DMS153 treated with DMSO at 0.1 percent for 48 hours (cell line): ENCODE measurements at regions not wholly inside any gene's neighbourhood (a gene's known extent, or its start where the extent isn't known, plus 50 kb on each side); places are given as distances from the start of the nearest gene placed in this dataset.
"Not testable (repeated sequence)": the region's sequence is repeated elsewhere in the genome, so short reads cannot be mapped to it uniquely, and the experiment has no call there.

ENCODE experiments used
- DNase-seq: peaks from one replicate; lab custom pipeline; 2025; ENCODE audit not compliant: unreplicated experiment; lab: John Stamatoyannopoulos, UW

DNA sequence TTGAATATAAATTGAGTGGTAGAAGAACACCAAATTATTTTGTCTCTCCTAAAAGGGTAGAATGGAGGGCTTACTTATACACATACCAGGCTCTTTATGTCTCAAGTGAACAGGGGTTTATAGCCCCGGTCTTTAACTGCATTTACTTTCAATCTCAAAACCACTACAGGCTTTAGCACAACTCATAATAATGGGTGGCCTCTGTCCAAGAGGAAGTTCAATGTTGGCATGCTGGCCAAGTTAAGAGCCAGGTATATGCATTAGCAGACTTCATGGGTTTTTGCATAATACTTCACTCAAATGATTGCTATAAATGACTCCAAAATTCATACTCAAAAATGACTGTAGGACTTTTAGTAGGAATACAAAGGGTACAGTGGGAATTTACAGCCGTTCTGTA is 118.5 kb upstream of the OTUD4 start:
- no peak for DNase-seq

DNA sequence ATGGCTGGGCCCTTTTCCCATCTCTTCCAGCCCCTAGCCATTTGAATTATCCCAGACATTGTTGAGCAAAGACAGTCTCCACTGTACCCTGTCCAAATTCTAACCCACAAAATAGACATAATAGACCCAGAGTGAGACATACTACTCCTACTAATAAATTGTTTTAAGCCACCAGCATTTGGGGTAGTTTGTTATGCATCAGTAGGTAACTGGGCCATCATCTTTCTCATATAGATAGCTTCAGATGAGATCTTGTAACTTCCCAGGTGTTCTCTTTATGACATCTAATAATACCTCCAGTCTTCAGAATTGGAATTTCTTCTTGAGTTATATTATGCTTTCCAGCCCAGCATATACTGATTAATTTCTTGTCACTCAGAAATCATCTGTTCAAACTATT is 117.2 kb upstream of the OTUD4 start:
- no peak for DNase-seq

DNA sequence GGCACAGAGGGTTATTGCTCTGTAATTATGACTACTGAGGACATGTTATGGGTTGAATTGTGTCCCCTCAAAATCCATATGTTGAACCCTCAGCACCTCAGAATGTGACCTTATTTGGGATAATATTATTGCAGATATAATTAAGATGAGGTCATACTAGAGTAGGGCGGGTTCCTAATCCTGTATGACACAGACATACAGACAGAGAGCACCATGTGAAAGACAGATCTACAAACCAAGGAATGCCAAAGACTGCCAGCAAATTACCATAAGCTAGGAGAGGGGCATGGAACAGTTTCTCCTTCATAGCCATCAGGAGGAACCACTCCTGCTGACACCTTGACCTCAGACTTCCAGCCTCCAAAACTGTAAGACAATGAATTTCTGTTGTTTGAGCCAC is 115.2 kb upstream of the OTUD4 start:
- no peak for DNase-seq

DNA sequence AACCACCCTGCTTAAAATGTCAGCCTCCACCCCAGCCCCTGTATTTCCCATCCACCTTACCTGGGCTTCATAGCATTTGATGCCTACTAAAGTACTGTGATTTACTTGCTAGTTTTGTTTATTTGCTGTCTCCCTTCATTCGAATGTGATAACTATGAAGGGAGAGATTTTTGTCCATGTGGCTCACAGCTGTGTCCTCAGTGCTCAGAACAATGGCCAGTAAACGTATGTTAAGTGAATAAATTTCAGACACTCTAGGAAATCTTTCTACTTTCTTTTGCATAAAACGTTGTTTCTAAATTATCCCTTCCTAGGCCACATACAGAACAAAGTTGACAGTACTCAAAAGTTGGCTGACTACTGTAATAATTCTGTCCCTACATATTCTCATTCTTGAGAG is 114.7 kb upstream of the OTUD4 start:
- no peak for DNase-seq

DNA sequence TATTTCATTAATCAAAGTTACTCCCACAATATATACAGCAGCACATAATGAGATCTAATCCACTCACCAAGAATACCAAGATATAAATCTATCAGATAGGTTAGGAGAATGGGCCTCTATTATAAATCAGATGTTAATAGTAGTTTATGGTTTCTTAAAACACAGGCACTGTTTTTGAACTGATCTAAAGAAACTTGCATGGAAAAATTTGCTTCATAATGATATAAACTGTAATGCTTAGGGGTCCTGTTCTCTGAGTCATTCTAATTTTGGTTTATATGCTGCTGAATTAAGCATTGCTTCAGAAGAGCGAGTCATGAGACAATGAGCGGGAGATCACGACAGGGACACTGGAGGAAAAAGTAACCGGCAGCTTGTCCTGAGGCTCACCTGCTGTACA is 113.3 kb upstream of the OTUD4 start:
- DNase-seq: no peak

DNA sequence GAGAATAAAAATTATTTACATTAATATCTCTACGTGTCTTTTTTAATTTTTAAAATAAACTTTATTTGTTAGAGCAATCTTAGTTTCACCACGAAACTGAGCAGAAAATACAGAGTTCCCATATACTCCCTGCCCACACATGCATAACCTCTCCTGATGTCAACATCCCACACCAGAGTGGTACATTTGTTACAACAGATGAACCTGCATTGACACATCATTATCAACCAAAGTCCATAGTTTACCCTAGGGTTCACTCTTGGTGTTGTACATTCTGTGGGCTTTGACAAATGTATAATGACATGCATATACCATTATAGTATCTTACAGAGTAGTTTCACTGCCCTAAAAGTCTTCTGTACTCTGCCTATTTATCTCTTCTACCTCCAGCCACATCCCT is 110.6 kb upstream of the OTUD4 start:
- no peak for DNase-seq

DNA sequence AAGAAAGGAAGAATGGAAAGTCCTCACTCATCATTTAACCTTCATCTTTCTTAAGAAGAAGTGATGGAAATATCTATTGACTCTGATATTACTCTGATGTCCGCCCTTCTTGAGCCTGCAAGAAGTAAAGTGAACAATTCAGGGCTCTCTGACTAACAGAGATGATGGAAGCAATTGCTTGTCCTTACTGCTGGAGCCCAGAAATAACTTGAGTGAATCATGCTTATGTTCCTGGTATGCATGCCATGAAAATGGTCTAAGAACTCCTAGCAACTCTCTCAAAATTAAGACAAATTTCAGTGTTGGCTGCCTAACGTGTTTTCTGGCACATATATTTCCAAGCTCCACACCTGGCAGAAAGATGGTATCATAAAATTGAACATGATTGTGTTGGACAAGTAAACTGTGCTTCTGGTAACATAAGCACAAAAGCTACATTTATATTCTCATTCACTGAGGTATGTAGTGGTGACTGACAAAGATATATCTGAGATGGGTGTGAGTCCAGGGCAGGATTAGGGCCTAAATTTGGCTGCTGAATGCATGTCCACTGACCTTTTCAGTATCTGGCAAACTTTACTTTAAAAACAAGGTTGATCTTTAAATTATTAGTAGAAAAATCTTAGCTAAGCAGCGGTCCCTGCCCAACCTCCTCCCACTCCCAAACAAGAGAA is 109.2 kb upstream of the OTUD4 start:
- no peak for DNase-seq

DNA sequence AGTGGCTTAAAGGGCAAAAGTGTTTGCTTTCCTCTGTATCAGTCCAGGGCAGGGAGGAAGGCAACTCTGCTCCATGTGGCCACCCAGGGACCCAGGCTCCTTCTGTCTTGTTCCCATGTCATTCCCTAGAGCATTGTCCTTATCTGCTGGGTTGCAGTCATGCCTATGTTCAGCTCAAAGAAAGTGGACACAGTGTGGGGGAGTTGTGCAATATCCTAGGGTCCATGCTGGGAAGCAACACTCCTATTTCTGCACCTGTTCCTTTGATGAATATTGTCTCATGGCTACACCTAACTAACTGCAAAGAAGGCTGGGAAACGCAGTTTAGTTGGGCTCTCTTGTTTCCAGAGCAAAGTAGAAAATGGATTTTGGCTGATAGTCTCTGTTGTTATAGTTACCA is 107.0 kb upstream of the OTUD4 start:
- no peak for DNase-seq

DNA sequence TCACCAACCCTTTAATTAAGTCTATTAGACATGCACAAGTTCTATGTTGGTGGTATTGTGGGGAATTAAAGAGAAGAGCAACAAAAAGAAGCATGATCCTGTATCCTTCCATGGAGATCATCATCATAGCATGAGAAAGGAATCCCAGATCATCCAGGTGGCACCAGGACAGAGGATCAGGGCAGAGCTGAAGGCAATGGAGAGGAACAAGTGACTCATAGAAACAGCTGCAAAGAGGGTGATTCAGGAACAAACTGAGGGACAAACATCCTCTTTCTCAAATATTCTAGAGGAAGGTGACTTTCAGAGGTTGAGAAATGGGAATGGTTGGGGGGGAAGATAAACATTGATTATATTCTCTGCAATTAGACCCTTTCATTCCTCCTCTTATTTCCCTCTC is 105.5 kb upstream of the OTUD4 start:
- no peak for DNase-seq

DNA sequence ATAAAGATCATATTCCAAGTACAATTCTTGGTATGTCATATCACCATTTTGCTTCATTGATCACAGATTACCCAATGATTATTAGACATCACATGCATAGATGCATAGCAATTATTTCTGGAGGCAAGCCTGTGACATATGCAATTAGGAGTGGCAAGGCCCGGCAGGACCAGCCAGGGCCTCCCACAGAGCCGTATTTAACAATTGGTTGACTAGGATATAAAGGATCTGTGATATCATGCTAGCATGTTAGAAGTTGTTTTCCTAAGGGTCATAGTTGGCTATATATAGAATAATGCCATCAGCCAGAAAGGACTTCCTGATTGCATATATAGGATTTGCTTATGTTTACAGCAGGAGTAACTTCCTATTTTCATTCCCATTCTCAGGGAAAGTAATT is 103.5 kb upstream of the OTUD4 start:
- no peak for DNase-seq

DNA sequence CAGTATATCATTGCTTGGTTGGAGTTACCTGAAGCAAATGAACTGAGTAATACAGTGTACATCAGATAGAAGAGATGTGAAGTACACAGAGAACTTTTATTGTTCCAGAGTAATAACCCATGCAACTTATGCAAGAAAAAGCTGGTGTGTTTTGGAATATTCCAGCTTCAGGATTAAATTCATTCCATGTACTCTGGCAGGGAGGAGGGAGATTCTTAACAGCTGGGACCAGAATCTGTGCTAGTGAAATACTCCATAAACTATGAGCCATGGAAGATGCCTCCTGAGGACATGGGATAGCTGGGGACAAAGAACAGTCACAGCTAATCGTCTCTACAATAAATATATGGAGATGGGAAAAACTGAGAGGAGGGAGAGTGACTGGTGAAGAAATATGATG is 101.6 kb upstream of the OTUD4 start:
- no peak for DNase-seq

DNA sequence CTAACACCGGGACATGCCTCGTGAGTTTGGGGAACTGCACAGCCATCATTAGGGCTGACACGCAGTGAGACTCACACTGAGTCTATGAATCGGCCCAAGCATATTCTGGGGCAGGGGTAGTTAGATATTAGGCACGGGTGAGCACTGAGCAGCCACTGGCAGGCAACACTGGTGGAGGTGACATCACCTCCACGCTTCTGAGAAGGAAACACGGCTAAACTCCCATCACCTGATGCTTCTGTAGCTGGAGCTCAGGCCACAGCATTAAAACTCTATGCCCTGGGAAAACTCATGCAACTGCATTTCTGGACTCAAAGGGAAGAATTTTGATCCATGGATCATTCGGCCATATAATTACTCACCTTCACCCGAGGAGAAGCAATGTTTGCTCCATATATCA is 100.8 kb upstream of the OTUD4 start:
- DNase-seq: no peak

DNA sequence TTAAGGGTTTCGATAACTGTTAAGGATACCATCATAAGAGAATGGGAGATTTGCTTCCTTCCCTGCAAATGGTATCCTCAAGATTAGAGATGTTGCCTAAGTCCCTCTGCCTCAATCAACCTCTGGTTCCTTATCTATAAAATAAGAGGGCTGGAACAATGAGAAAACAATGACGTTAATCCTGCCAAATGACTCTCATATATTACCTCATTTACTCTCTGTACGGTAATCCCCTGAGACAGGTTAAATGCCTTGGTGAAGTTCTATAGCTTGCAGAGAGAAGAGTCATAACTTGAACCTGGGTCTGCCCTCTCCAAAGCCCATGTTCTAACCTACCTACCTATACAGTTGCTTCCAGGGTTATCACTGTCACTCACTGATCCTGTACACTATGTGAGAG is 100.2 kb upstream of the OTUD4 start:
- DNase-seq: no peak

DNA sequence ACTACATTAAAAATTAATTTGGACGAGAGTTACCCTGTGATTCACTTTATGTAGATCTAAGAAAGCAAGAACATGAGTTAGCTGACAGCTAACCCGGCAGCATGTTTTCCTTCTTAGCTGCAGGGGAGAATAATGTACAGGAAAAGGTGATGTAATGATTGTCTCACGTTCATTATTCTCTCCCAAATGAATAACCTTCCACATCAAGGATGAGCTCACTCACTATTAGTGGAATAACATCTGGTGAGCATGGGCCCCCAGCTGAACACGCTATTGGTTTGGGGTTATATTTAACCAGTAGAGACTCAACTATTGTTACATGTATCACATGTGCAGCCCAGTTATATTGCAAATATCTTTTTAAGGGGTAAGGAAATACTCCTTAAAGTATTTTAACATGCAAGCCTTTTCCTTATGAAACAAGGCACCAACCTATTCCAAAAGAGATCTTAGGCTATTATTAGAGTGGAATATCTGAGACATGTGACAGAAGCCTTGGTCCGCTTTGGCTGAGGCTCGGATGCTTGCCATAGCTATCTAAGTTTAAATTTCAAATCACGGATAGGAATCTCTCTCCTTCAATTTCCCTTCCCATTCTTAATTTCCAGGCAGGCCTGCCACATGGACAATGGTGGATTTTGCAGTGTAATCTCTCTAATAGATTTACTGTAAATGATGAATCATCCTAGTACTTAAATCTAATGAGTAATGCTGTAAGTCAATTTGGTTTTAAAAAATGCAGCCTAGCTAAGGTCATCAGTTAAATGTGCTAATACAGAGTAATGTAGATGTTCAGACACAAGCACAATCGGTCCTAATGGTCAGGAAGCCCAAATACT is 99.0 kb upstream of the OTUD4 start:
- DNase-seq: no peak

DNA sequence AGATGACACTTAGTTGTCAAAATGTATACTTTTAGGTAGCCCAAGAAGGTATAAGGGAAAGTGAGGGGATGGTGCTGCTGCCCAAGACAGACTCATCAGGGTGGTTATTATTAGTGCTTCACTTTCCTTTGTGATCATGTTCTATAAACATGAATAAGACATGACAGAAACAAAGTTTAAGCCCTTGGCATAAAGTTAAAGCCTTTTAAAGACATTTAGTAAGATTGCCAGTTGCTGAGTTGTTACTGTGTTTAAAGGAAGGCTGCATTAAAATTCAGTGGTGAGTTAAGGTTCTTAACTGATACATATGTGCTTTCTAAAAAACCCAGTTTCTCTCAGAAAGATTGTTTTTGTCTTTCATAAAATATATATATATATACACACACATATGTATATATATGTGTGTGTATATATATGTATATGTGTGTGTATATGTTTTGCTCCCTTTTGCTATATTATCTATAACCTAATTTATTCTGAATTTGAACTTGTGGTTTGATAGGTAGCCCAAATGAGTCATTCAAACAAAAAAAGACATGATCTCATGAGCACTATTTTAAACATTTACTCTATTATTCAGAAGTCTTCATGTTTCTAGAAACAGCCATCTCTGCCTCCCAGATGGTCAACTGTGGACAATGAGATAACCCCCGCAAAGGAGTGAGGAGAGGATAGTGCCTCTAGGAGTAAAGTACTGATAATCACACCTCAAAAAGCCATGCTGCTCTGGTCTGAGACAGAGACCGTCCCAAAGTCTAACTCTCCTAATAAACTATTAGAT is 98.1 kb upstream of the OTUD4 start:
- no peak for DNase-seq

DNA sequence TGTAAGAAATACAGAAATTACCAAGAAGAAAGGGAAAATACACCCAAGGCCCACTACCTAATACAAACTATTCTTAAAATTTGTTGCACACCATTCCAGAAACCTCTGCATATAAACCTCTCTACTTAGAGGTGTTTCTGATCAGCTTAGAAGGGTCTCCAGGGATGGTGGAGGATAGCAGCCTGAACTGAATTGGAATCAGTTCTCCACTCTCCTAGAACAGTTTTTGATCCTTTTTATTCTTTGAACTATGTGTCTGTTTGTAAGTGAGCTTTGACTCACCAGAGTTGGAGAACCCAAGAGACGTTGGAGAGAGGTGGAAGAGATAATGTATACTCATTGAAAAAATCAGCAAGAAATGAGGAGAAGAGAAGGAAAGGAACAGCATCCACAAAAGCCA is 96.6 kb upstream of the OTUD4 start:
- DNase-seq: no peak

DNA sequence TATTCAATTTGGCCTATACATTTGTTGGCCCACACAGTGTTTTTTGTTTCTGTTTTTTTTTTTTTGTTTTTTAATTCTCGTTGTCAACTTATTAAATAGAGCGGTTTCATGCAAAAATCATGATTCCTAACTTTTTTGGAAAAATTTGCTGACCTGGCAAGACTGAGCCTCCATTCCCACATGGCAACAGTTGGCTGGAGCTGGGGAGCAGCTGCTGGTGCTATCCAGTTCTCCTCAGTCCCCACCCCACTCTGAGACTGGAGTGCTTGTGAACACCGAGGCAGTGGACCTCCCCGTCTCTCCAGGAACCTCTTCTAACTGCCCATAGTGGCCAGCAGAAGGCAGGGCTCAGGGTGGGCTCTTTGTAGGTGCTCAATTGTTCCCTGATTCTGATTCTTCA is 95.7 kb upstream of the OTUD4 start:
- no peak for DNase-seq

DNA sequence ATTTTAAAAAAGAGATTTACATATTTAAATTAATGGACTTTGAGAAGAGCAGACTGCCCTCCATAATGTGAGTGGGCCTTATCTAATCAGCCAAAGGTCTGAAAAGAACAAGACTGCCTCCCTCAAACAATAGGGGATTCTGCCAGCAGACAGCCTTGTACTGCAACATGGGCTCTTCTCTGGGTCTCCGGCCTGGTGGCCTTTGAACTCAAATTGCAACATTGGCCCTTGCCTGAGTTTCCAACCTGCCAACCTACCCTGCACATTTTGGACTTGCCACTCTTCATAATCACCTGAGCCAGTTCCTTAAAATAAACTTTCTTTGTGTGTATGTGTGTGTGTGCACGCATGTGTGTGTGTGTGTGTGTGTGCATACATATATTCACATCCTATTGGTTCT is 90.8 kb upstream of the OTUD4 start:
- DNase-seq: no peak

DNA sequence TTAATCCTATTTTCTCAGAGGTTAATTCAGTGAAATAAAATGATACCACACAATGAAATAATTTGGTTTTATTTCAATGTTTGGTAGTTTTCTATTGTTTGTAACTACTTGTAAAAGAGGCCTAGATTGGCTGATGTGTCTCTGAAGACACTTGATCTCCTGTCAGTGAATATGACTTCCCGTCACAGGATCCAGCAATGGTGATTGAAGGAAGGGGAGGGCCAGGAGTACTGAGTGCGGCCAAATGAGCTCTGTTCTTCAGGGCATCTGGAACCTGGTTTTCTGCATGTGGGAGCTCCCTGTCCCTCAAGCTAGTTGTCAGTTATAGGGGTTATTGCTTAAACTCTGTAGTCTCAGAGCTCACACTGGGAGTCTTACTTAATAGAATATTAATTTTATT is 86.5 kb upstream of the OTUD4 start:
- no peak for DNase-seq

DNA sequence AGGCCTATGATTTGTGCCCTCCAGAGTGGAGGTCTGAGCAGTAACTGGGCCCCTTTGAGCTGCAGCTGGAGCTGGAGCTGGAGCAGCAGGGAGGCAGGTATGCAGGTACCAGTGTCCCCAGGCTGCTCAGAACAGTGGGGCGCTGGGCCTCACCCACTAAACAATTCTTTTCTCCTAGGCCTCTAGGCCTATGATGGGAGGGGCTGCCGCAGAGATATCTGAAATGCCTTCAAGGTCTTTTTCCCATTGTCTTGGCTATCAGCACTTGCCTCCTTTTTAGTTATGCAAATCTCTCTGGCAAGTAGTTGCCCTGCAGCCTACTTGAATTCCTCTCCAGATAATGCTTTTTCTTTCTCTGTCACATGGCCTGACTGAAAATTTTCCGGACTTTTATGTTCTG is 79.7 kb upstream of the OTUD4 start:
- DNase-seq: no peak

DNA sequence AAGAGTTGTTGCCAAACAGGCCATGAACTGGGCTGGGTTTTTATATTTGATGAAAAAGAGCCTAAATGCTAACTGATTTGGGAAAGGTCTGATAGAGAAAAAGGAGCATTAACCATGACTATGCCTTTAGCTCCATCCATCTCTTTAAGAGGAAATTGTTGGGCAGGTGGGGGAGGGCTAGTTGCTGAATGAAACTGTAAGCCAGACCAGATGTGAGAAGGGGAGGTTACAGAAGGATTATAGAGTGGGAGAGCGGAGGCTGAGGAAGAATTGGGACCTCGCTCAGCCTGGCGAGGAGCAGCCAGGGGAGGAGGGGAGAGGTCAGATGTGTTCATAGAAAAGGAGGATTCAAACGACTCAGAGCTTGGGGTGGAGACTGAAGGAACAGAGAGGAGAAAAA is 74.9 kb upstream of the OTUD4 start:
- DNase-seq: not testable (repeated sequence)

DNA sequence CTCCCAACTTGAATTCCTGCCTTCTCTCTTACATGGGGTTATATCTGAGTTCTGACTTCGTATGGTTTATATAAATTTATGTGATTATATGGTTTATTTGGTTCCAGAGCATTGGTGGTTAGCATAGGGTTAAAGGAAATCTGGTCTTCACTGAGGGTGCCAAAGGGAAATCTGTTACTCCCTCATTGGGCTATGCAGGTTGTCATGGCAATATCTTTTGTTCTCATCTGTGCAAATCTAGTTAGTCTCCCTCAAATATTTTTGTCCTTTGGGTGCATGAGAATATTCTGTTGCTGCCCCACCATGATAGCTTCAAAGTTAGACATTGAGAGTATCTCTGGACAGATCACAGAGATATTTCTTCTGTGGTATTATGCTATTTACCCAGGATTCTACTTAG is 71.8 kb upstream of the OTUD4 start:
- DNase-seq: no peak
